PFSK-1 (cell line): ENCODE measurements at regions not wholly inside any gene's neighbourhood (a gene's known extent, or its start where the extent isn't known, plus 50 kb on each side); places are given as distances from the start of the nearest gene placed in this dataset.

Experiments used
- FOXP2 ChIP-seq: optimal IDR thresholded peaks from 2 replicates; pipeline ENCODE3; 2011; ENCODE audit warnings: borderline replicate concordance, control low read depth, inconsistent platforms; ENCODE audit not compliant: insufficient read depth; ENCODE audit errors: extremely low read length, extremely low read depth
- POLR2AphosphoS5 ChIP-seq: IDR thresholded peaks from 2 replicates; pipeline ENCODE4 v1.6.1; 2012; ENCODE audit warnings: low read depth, mild to moderate bottlenecking, control low read depth, low read length, moderate library complexity
- REST ChIP-seq, 2 experiments: IDR thresholded peaks; 2 replicates each; pipeline versions ENCODE4 v1.6.1 to v1.8.0; 2011 to 2012; ENCODE audit warnings: low read depth in 2 of 2, low read length in 2 of 2, control low read depth in 1 of 2, inconsistent platforms in 1 of 2, mild to moderate bottlenecking in 1 of 2, moderate library complexity in 1 of 2; ENCODE audit not compliant: insufficient read depth in 1 of 2
- SIN3A ChIP-seq: IDR thresholded peaks from 2 replicates; pipeline ENCODE4 v1.6.1; 2012; ENCODE audit warnings: mild to moderate bottlenecking, low read length, moderate library complexity, borderline replicate concordance; ENCODE audit not compliant: insufficient read depth
- TAF1 ChIP-seq: IDR thresholded peaks from 2 replicates; pipeline ENCODE4 v1.6.1; 2012; ENCODE audit warnings: low read length, control low read depth, borderline replicate concordance; ENCODE audit not compliant: insufficient read depth

- TF ChIP-seq FOXP2 (no peak), POLR2AphosphoS5 (no peak), REST (IDR thresholded peaks at IDR 0.05; ENCODE audit: insufficient read depth in 1 of 2, low read depth in 2 of 2, low read length in 2 of 2) (no peak), SIN3A (no peak), TAF1 (no peak)
Measured at GRCh38 chr1:42047508-42047880, 105.7 kb upstream of the GUCA2B start.

- TF ChIP-seq REST (IDR thresholded peaks at IDR 0.05; ENCODE audit: insufficient read depth in 1 of 2, low read depth in 2 of 2, low read length in 2 of 2) = no peak
- TF ChIP-seq POLR2AphosphoS5 = no peak
- no peak for TF ChIP-seq TAF1
- no peak for TF ChIP-seq SIN3A
- TF ChIP-seq FOXP2 = no peak
Measured at GRCh38 chr1:42046761-42047507, 106.3 kb upstream of the GUCA2B start.

GRCh38 chr1:42044346-42044745 is 108.9 kb upstream of the GUCA2B start:
- TF ChIP-seq FOXP2 = no peak
- TF ChIP-seq POLR2AphosphoS5 = no peak
- no peak for TF ChIP-seq REST (IDR thresholded peaks at IDR 0.05; ENCODE audit: insufficient read depth in 1 of 2, low read depth in 2 of 2, low read length in 2 of 2)
- TF ChIP-seq TAF1 = no peak
- TF ChIP-seq SIN3A = no peak

GRCh38 chr1:42043811-42044210 is 109.4 kb upstream of the GUCA2B start:
- TF ChIP-seq FOXP2 = no peak

- no peak for TF ChIP-seq TAF1
- no peak for TF ChIP-seq SIN3A
- no peak for TF ChIP-seq REST (IDR thresholded peaks at IDR 0.05; ENCODE audit: insufficient read depth in 1 of 2, low read depth in 2 of 2, low read length in 2 of 2)
- TF ChIP-seq POLR2AphosphoS5 = no peak
- TF ChIP-seq FOXP2 = no peak
Measured at GRCh38 chr1:42043182-42043581, 110.0 kb upstream of the GUCA2B start.
